ENCODE measurements at regions not wholly inside any gene's neighbourhood (a gene's known extent, or its start where the extent isn't known, plus 50 kb on each side); places are given as distances from the start of the nearest gene placed in this dataset.

GRCh38 chr6:43951756-43952675 is 175.2 kb downstream of the MRPL14 start:
- DNase-seq (ENCODE audit: low read depth), result no peak
- H3K4me3 ChIP-seq (ENCODE audit: control insufficient read depth, low read depth, low read length), result no peak overlapping the region
- TF ChIP-seq CTCF (conservative IDR thresholded peaks at IDR 0.05; ENCODE audit: control insufficient read depth, insufficient read depth, low read depth, low read length), result no peak

DNA sequence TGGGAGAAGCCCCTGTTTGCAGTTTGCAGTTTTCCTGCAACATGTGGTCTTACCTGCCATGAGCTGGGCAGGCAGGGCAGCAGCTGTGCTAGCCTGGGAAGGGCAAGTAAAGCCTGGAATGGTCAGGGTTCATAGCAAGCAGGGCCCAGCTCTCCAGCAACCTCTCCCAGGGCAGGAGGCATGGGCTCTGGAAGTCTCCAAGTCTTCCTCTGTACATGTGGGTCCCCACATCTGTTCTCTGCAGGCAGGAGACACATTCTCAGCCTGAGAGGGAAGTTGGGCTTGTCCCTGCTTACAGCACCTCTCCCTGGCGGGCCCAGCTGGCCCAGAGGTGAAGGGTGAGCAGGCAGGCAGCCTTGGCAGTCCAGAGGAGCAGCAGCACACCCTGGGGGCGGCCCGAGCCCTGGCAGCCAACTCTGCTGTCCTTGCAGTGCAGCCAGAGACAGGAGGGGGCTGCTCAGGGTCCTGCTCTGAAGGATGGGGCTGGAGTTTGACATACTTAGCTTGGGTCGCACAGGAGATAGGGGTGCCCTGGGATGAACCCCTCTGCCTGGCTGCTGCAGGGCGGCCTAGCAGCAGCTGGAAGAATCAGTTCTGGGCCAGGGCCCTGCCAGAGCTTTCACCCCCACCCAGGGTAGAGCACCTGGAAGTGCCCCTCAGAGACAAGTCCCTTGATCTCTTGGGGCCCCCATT is 176.0 kb downstream of the MRPL14 start:
- peak; percentile 35 for DNase-seq (ENCODE audit: low read depth)
- peak; percentile 30 for TF ChIP-seq CTCF (conservative IDR thresholded peaks at IDR 0.05; ENCODE audit: control insufficient read depth, insufficient read depth, low read depth, low read length)
- no peak overlapping the region for H3K4me3 ChIP-seq (ENCODE audit: control insufficient read depth, low read depth, low read length)

GRCh38 chr6:43950731-43951062 is 176.6 kb downstream of the MRPL14 start:
- no peak overlapping the region for H3K4me3 ChIP-seq (ENCODE audit: control insufficient read depth, low read depth, low read length)
- no peak for TF ChIP-seq CTCF (conservative IDR thresholded peaks at IDR 0.05; ENCODE audit: control insufficient read depth, insufficient read depth, low read depth, low read length)
- no peak for DNase-seq (ENCODE audit: low read depth)

DNA sequence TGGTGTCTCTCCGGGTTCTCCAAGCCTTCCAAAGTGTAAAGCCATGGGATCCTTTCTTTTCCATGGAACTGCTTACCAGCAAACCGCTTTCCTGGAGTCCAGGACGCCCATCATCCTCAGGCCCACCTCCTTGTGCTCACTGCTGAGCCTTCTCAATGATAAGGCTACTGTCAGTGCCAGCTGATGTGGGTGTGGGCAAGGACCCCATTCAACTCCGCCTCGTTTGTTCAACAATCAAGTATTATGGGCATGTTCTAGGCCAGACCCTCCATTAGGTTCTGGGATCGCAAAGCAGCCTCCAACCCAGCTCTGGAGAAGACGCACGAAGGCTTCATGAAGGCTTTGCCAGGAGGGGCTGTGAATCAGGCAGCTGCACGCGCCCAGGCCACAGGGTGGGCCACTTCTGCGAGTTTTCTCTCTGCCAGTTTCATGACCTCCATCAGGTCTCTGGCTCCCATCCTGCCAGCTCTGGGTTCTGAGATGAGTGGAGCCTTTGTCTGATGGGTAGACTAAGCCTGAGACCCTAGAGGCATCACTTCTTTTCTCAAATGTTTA is 177.1 kb downstream of the MRPL14 start:
- no peak overlapping the region for H3K4me3 ChIP-seq (ENCODE audit: control insufficient read depth, low read depth, low read length)
- no peak for TF ChIP-seq CTCF (conservative IDR thresholded peaks at IDR 0.05; ENCODE audit: control insufficient read depth, insufficient read depth, low read depth, low read length)
- DNase-seq (ENCODE audit: low read depth), result no peak

DNA sequence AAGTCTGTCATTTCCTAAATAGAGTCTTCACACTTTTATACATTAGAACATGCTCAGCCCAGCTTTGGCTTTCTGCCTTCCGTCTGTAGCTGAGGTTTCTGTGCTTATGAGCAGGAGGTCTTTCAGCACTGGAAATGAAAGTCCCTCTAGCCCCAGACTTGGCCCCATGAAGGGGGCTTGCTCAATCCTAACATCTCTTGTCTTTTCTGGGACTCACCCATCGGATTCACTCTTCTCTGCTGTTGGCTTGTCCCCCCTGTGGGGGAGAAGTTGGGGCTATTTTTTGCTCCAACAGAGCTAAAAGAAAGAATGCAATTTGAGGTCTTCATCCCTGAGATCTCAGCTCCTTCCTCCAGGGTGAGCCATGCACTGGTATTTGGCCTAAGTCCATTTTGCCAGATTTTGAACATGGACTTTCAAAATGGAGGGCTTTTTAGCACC is 177.7 kb downstream of the MRPL14 start:
- H3K4me3 ChIP-seq (ENCODE audit: control insufficient read depth, low read depth, low read length), result no peak overlapping the region
- DNase-seq (ENCODE audit: low read depth), result no peak
- TF ChIP-seq CTCF (conservative IDR thresholded peaks at IDR 0.05; ENCODE audit: control insufficient read depth, insufficient read depth, low read depth, low read length), result no peak

DNA sequence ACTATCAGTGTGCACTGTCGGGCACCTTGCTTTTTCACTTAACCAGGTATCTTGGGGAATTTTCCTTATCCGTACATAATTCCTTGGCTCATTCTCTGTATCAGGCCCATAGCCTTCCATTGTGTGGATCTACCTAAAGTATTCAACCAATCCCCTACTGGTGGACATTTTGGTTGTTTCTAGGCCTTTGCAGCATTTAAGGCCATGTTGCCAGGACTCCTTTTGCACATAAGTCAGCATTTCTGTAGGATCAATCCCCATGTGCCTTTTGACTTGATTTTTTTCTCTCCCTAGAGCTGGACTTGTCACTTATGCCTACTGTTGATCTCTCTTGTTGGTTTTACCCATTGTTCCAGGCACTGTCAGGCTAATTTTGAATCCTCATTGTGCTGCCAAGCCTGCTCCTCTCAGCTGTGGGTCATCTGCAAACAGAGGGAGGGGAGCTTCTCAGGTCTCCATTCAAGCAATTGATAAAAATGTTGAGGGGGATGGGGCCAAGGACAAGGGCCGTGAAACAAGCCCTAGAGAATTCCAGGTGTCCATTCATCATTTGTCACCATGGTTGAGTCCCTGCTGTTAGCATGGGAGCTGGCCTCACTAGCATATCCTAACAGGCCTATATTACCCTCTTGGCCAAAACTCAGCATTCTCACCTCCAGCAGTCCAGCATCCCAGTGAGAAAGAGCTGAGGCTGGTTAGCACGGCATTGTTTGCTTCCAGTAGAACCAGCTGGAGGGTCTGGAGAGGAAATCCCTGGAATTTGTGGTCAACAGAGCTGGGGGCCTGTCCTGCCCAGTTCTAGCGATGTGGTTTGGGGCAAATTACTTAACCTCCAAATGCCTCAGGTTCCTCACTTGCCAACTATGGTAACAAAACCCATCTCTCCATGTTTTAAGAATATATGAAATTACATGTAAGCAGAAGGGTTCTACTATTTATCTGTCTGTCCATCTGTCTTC is 178.4 kb downstream of the MRPL14 start:
- H3K4me3 ChIP-seq (ENCODE audit: control insufficient read depth, low read depth, low read length), result no peak overlapping the region
- DNase-seq (ENCODE audit: low read depth), result no peak
- TF ChIP-seq CTCF (conservative IDR thresholded peaks at IDR 0.05; ENCODE audit: control insufficient read depth, insufficient read depth, low read depth, low read length), result no peak
